Ishikawa (cell line): ENCODE measurements at regions not wholly inside any gene's neighbourhood (a gene's known extent, or its start where the extent isn't known, plus 50 kb on each side); places are given as distances from the start of the nearest gene placed in this dataset.

Experiments
- CEBPB ChIP-seq: IDR thresholded peaks from 2 replicates; pipeline ENCODE4 v1.6.1; 2012
- CREB1 ChIP-seq: IDR thresholded peaks from 2 replicates; pipeline ENCODE4 v1.6.1; 2012; ENCODE audit warnings: low read depth
- EGR1 ChIP-seq: IDR thresholded peaks from 2 replicates; pipeline ENCODE4 v1.6.1; 2012
- EP300 ChIP-seq: IDR thresholded peaks from 2 replicates; pipeline ENCODE4 v1.6.1; 2012; ENCODE audit warnings: borderline replicate concordance
- FOXM1 ChIP-seq: IDR thresholded peaks from 2 replicates; pipeline ENCODE4 v1.6.1; 2012; ENCODE audit warnings: low read depth, borderline replicate concordance
- NFIC ChIP-seq: IDR thresholded peaks from 2 replicates; pipeline ENCODE4 v1.6.1; 2012
- RAD21 ChIP-seq: IDR thresholded peaks from 2 replicates; pipeline ENCODE4 v1.6.1; 2012; ENCODE audit warnings: low read depth
- TAF1 ChIP-seq: IDR thresholded peaks from 2 replicates; pipeline ENCODE4 v1.6.1; 2012; ENCODE audit warnings: low read depth, mild to moderate bottlenecking
- TCF12 ChIP-seq: IDR thresholded peaks from 2 replicates; pipeline ENCODE4 v1.6.1; 2012; ENCODE audit warnings: low read depth
- TEAD4 ChIP-seq: IDR thresholded peaks from 2 replicates; pipeline ENCODE4 v1.6.1; 2012
- YY1 ChIP-seq: IDR thresholded peaks from 2 replicates; pipeline ENCODE4 v1.6.1; 2012; ENCODE audit warnings: low read depth
- ZBTB7A ChIP-seq: IDR thresholded peaks from 2 replicates; pipeline ENCODE4 v1.6.1; 2012; ENCODE audit warnings: low read depth
- TF ChIP-seq, protein P1 (sequence below): IDR thresholded peaks from 2 replicates; pipeline ENCODE4 v1.6.1; 2012
- TF ChIP-seq, protein P2 (sequence below): IDR thresholded peaks from 2 replicates; pipeline ENCODE4 v1.6.1; 2012; ENCODE audit warnings: low read depth, mild to moderate bottlenecking
- TF ChIP-seq, protein P3 (sequence below): IDR thresholded peaks from 2 replicates; pipeline ENCODE4 v1.6.1; 2012

DNA sequence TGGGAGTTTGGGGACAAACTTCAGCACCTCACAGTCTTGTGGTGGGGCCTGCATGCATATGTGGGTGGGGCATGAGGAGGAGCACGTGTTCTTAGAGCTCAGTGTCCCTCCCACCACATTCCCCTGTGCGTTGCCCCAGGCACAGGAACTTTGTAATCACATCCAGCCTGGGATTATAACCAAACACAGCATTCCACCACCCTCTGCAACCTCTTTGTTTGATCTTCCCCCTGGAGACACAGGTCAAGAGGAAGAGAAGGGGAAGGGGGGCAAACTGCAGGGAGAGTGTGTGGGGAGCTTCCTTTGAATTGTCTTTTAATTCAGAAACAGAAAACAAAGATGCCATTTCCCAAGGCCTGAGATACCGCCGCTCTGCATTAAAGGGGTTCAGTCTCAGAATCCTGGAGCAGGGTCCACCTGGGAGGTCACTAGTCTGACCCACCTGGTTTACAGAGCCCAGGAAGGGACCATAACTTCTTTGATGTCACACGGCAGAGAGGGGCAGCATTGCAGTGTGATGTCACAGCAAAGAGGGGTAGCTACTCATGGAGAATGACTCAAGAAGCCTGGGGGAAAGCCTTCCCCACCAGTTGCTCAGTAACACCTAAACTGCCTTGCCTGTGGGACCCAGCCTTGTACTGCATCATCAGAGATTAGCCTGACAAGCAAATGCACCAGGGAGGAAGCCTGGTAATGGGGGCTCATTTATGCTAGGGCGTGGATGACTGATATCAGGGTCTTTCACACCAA, 106.3 kb upstream of the RNU6-1 start:
- TF ChIP-seq, protein P1, sequence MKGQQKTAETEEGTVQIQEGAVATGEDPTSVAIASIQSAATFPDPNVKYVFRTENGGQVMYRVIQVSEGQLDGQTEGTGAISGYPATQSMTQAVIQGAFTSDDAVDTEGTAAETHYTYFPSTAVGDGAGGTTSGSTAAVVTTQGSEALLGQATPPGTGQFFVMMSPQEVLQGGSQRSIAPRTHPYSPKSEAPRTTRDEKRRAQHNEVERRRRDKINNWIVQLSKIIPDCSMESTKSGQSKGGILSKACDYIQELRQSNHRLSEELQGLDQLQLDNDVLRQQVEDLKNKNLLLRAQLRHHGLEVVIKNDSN = peak; percentile 76
- TF ChIP-seq YY1 = no peak
- 0 out of 2 replicates have a peak, but pooled peaks have one; percentile 31 for TF ChIP-seq TEAD4

DNA sequence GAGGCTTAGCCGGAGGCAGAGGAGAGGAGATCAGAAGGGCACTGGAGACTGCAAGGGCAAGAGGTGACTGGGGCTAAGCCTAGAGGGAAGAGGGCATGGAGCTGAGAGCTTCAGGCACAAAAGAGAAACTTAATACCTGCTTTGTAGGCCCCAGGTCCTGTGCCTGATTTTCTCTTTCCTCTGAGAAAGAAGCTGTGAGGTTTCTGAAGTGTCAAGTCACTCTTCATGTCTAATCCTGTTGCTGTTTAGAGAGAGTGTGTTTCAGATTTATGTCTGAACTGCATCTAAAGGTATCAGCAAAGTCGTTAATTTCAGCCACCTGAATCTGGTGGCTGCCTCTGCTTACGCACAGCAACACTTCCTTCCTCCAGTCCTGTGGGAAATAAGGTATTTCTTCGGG, 106.9 kb upstream of the RNU6-1 start:
- TF ChIP-seq NFIC = no peak
- TF ChIP-seq TCF12 = no peak
- no peak for TF ChIP-seq EP300
- TF ChIP-seq RAD21 = no peak
- no peak for TF ChIP-seq TEAD4
- TF ChIP-seq, protein P2, sequence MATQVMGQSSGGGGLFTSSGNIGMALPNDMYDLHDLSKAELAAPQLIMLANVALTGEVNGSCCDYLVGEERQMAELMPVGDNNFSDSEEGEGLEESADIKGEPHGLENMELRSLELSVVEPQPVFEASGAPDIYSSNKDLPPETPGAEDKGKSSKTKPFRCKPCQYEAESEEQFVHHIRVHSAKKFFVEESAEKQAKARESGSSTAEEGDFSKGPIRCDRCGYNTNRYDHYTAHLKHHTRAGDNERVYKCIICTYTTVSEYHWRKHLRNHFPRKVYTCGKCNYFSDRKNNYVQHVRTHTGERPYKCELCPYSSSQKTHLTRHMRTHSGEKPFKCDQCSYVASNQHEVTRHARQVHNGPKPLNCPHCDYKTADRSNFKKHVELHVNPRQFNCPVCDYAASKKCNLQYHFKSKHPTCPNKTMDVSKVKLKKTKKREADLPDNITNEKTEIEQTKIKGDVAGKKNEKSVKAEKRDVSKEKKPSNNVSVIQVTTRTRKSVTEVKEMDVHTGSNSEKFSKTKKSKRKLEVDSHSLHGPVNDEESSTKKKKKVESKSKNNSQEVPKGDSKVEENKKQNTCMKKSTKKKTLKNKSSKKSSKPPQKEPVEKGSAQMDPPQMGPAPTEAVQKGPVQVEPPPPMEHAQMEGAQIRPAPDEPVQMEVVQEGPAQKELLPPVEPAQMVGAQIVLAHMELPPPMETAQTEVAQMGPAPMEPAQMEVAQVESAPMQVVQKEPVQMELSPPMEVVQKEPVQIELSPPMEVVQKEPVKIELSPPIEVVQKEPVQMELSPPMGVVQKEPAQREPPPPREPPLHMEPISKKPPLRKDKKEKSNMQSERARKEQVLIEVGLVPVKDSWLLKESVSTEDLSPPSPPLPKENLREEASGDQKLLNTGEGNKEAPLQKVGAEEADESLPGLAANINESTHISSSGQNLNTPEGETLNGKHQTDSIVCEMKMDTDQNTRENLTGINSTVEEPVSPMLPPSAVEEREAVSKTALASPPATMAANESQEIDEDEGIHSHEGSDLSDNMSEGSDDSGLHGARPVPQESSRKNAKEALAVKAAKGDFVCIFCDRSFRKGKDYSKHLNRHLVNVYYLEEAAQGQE = no peak
- TF ChIP-seq CEBPB = no peak
- no peak for TF ChIP-seq YY1
- TF ChIP-seq TAF1 = no peak
- no peak for TF ChIP-seq ZBTB7A
- TF ChIP-seq, protein P1 = no peak
- TF ChIP-seq, protein P3, sequence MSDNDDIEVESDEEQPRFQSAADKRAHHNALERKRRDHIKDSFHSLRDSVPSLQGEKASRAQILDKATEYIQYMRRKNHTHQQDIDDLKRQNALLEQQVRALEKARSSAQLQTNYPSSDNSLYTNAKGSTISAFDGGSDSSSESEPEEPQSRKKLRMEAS = no peak
- TF ChIP-seq FOXM1 = no peak
- no peak for TF ChIP-seq CREB1
- TF ChIP-seq EGR1 = no peak

DNA sequence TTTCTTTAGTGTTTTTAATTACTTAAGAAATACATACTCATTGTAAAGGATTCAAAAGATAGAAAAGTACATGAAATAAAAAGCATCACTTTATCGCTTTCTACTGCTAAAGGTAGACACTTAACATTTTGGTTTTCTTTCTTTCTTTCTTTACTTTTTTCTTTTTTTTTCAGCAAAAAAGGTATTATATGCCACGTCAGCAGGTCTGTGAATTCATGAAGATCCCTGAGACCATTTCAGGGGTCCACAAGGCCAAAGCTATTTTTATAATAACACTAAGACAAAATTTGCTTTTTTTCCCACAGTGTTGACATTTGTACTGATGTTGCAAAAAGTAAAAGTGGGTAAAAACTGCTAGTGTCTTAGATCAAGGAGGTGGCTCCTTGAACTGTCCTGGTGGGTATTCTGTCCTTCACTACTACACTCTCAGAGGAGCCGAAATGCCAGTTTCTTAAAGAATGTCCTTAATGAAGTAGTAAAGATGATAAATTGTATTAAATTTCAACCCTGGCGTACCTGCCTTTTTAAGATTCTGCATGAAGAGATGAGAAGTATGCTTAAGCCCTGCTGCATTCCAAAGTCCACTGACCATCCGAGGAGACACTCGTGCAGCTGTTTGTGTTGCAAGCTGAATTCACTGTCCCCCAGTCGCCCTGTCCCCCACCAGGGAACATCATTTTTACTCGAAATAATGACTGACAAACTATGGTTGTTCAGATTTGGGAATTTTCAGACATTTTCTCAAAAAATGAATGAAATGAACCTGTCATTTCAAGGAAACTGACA, 106.7 kb upstream of the PIAS1 start:
- TF ChIP-seq YY1 = no peak
- no peak for TF ChIP-seq TAF1
- TF ChIP-seq TEAD4 = no peak
- TF ChIP-seq FOXM1 = no peak
- TF ChIP-seq EGR1 = no peak

DNA sequence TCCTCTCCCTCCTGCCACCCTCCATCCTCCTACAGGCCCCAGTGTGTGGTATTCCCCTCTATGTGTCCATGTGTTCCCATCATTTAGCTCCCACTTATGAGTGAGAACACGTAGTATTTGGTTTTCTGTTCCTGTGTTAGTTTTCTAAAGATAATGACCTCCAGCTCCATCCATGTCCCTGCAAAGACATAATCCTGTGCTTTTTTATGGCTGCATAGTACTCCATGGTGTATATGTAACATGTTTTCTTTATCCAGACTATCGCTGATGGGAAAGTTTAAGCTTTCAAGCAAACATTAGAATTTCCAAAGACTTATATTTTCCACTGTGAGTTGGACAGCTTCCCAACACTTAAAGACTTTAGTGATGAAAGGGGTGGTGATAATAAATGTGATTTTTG, 105.9 kb upstream of the PIAS1 start:
- TF ChIP-seq EP300 (no peak), CREB1 (no peak), TCF12 (no peak), CEBPB (no peak), ZBTB7A (no peak), TAF1 (no peak), YY1 (no peak), TEAD4 (no peak), FOXM1 (no peak), RAD21 (no peak), EGR1 (no peak), NFIC (no peak)
- TF ChIP-seq, protein P3 = no peak
- TF ChIP-seq, protein P2 = no peak
- TF ChIP-seq, protein P1 = no peak

DNA sequence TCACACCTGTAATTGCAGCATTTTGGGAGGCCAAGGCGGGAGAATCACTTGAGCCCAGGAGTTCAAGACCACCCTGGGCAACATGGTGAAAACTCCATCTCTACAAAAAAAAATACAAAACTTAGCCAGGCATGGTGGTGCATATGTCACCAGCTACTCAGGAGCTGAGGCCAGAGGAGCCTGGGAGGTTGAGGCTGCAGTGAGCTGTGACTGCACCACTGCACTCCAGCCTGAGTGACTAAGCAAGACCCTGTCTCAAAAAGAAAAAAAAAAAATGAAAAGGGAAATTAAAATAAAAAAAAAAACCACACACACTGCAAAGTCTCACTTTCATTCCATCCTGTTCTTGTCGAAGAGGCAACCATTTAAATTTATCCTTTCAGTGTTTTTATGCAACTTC, 100.8 kb upstream of the PIAS1 start:
- no peak for TF ChIP-seq TAF1
- no peak for TF ChIP-seq ZBTB7A
